ENCODE measurements at regions not wholly inside any gene's neighbourhood (a gene's known extent, or its start where the extent isn't known, plus 50 kb on each side); places are given as distances from the start of the nearest gene placed in this dataset.

GRCh38 chr21:15221799-15222386, 157.1 kb upstream of the NRIP1 start:
- Histone ChIP-seq H3K23ac (ENCODE audit: low read depth, low read length) (no peak overlapping the region), H2BK5ac (ENCODE audit: low read depth, low read length, poor library complexity, severe bottlenecking) (no peak overlapping the region), H3K4me3 (ENCODE audit: insufficient read depth, low read depth, low read length) (no peak overlapping the region), H3K56ac (ENCODE audit: extremely low read depth, insufficient read depth, low read length) (no peak overlapping the region), H3K18ac (ENCODE audit: low read depth, low read length) (no peak overlapping the region), H2BK20ac (ENCODE audit: low read depth, low read length) (no peak overlapping the region), H2BK120ac (ENCODE audit: low read depth, low read length) (no peak overlapping the region), H4K5ac (ENCODE audit: low read depth, low read length) (no peak overlapping the region), H3K14ac (replicated peaks; ENCODE audit: low read depth, low read length) (no peak overlapping the region), H3K9me1 (ENCODE audit: insufficient read depth, low read length) (no peaks in the 10 kb centered on the region), H4K20me1 (ENCODE audit: insufficient read depth, low read length) (no peaks in the 10 kb centered on the region), H2BK15ac (ENCODE audit: low read depth, low read length) (no peak overlapping the region), H3K27me3 (ENCODE audit: control insufficient read depth, insufficient read depth, low read length) (no peaks in the 10 kb centered on the region), H3K4me2 (ENCODE audit: low read depth, low read length) (no peak overlapping the region), H3K9me3 (ENCODE audit: control insufficient read depth, insufficient read depth, low read length) (no peaks in the 10 kb centered on the region), H3K4me1 (ENCODE audit: control insufficient read depth, insufficient read depth, low read length) (no peaks in the 10 kb centered on the region), H3K79me1 (ENCODE audit: low read depth in 1 of 2, low read length in 2 of 2) (no peaks in the 10 kb centered on the region), H2AFZ (replicated peaks; ENCODE audit: low read length, poor library complexity) (no peak overlapping the region), H3K4ac (ENCODE audit: low read depth, low read length) (no peak overlapping the region), H3K27ac (ENCODE audit: insufficient read depth, low read length) (no peak overlapping the region), H2AK9ac (replicated peaks; ENCODE audit: low read depth, low read length, poor library complexity) (no peak overlapping the region), H2AK5ac (ENCODE audit: low read depth, low read length) (no peak overlapping the region), H3K36me3 (ENCODE audit: control insufficient read depth, insufficient read depth, low read length) (no peaks in the 10 kb centered on the region), H4K8ac (ENCODE audit: low read depth in 2 of 2, low read length in 2 of 2) (no peak overlapping the region), H3K9ac (ENCODE audit: low read depth, low read length) (no peak overlapping the region), H4K91ac (ENCODE audit: insufficient read depth, low read depth, low read length) (no peak overlapping the region)
- ChIA-PET POLR2A (ENCODE audit: unreplicated experiment) (no interaction called here), CTCF (no interaction called here)
- BruUV-seq (replicated peaks) = no TSS peak
- TF ChIP-seq ELK1 (IDR thresholded peaks at IDR 0.05; ENCODE audit: borderline replicate concordance, low read depth, low read length) (no peak), CEBPB (IDR thresholded peaks at IDR 0.05; ENCODE audit: low read depth, low read length) (peak; percentile 55; the same call in 1 of the 2 replicates)
- ATAC-seq (ENCODE audit: low read depth) (no peak), DNase-seq (peak; percentile 65)
- in situ Hi-C loops (cut with MboI; ENCODE audit: low sequenced_read_pairs) = no loop called here
- intact Hi-C loops (cut with micrococcal nuclease) = no loop called here
- dilution Hi-C loops (cut with HindIII; ENCODE audit: low sequenced_read_pairs, unreplicated experiment) = no loop called here

Measured in IMR-90 (cell line).